Breast epithelium (tissue), 3 donors: ENCODE measurements at regions not wholly inside any gene's neighbourhood (a gene's known extent, or its start where the extent isn't known, plus 50 kb on each side); places are given as distances from the start of the nearest gene placed in this dataset.

Experiments used
- POLR2A ChIP-seq: fragments of 450-650 bp; IDR thresholded peaks from one replicate; pipeline ENCODE4 v1.6.1; 2016; ENCODE audit warnings: antibody characterized with exemption, mild to moderate bottlenecking, moderate library complexity
- POLR2AphosphoS5 ChIP-seq, 3 donors: sonication (generic); formaldehyde crosslinking; IDR thresholded peaks; one replicate each; pipeline ENCODE4 v1.6.1; 2017; ENCODE audit warnings: antibody characterized with exemption in 3 of 3
- TF ChIP-seq, protein P1 (sequence below), 3 donors: fragments of 450-650 bp; IDR thresholded peaks; one replicate each; pipeline ENCODE4 v1.5.1; 2016 to 2017; ENCODE audit warnings: antibody characterized with exemption in 3 of 3, mild to moderate bottlenecking in 3 of 3, moderate library complexity in 3 of 3

DNA sequence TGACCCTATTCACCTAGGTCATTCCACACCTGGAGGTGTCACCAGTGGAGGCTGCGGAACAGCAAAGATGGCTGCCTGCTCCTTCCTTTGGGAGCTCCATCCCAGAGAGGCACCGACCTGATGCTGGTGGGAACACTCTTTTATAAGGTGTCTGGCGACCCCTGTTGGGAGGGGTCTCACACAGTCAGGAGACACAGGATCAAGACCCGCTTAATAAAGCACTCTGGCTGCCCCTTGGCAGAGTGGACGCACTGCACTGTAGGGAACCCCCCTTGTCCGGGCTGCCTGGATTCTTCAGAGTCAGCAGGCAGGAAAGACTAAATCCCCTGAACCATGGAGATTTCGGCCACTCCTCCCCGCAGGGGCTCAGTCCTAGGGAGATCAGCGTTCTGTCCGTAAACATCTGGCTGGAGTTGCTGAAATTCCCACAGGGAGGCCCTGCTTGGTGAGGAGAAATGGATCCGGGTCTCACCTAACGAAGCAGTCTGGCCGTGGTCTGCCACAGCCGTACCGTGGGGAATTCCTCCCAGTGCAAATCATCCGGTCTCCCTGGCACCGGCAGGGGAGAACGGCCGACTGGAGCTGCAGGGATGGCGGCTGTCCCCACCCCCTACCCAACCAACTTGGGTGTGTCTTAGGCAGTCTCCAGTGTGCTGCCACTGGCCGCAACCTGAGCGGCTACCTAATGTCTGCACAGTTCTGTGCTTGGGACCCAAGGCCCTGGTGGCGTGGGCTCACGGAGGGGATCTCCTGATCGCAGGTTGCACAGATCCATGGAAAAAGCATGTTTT, 66.1 kb downstream of the LSMEM1 start:
- TF ChIP-seq POLR2A (no peak), POLR2AphosphoS5 (IDR thresholded peaks at IDR 0.05) (no peak)
- TF ChIP-seq, protein P1, sequence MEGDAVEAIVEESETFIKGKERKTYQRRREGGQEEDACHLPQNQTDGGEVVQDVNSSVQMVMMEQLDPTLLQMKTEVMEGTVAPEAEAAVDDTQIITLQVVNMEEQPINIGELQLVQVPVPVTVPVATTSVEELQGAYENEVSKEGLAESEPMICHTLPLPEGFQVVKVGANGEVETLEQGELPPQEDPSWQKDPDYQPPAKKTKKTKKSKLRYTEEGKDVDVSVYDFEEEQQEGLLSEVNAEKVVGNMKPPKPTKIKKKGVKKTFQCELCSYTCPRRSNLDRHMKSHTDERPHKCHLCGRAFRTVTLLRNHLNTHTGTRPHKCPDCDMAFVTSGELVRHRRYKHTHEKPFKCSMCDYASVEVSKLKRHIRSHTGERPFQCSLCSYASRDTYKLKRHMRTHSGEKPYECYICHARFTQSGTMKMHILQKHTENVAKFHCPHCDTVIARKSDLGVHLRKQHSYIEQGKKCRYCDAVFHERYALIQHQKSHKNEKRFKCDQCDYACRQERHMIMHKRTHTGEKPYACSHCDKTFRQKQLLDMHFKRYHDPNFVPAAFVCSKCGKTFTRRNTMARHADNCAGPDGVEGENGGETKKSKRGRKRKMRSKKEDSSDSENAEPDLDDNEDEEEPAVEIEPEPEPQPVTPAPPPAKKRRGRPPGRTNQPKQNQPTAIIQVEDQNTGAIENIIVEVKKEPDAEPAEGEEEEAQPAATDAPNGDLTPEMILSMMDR (IDR thresholded peaks at IDR 0.05), result no peak
